HG03097 (cell line): ENCODE measurements at regions not wholly inside any gene's neighbourhood (a gene's known extent, or its start where the extent isn't known, plus 50 kb on each side); places are given as distances from the start of the nearest gene placed in this dataset.

ENCODE experiments used
- ATAC-seq: cut with Tn5 transposase; IDR thresholded peaks from one replicate; pipeline ENCODE4 v1.9.1; 2021; ENCODE audit not compliant: unreplicated experiment, low FRiP score

GRCh38 chr7:25358926-25359325 lies 130.6 kb upstream of the NPVF start:
- ATAC-seq: no peak

- ATAC-seq: no peak
Observed at GRCh38 chr7:25359471-25360059, 131.3 kb upstream of the NPVF start.

- no peak for ATAC-seq
Observed at GRCh38 chr7:25360451-25360850, 132.2 kb upstream of the NPVF start.

GRCh38 chr7:25361387-25361786 lies 133.1 kb upstream of the NPVF start:
- ATAC-seq: no peak

DNA sequence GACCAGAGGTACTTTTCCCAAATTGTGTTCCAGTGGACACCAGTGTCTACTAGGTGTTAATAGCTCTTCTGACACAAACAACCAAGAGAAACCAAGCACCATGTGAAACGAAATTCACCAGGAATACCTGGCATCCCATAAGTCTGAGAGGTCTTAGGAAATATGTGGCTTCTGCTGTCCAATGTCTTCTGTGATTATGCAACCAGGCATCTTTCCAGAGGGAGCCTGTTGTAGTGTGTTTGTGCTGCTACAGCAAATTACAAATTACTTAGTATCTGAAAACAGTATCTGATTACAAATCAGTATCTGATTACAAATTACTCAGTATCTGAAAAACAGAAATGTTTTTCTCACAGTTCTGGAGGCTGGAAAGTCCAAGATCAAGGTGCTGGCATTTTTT lies 133.6 kb upstream of the NPVF start:
- no peak for ATAC-seq

- no peak for ATAC-seq
Observed at GRCh38 chr7:25368599-25369201, 140.4 kb upstream of the NPVF start.

DNA sequence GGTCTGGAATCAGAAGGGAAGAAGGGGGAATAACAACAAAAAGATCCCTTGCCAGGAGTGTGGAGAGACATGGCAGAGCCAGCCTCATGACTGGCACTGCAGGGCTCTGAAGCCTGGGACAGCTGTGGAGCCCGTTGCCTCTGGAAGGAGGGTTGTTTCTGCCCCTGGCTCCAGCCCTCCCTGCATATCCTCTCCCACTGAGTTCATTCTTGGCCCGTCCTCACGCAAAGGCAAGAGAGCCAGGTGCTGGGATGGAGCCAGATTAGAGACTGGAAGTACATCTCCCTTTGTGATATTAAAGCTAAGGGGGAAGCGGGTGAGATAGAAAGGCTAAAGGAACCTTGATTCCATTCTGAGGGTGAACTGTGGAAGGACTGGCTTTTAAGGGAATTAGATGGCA lies 141.5 kb upstream of the NPVF start:
- ATAC-seq: no peak

GRCh38 chr7:25371972-25372371 lies 143.7 kb upstream of the NPVF start:
- ATAC-seq: no peak

DNA sequence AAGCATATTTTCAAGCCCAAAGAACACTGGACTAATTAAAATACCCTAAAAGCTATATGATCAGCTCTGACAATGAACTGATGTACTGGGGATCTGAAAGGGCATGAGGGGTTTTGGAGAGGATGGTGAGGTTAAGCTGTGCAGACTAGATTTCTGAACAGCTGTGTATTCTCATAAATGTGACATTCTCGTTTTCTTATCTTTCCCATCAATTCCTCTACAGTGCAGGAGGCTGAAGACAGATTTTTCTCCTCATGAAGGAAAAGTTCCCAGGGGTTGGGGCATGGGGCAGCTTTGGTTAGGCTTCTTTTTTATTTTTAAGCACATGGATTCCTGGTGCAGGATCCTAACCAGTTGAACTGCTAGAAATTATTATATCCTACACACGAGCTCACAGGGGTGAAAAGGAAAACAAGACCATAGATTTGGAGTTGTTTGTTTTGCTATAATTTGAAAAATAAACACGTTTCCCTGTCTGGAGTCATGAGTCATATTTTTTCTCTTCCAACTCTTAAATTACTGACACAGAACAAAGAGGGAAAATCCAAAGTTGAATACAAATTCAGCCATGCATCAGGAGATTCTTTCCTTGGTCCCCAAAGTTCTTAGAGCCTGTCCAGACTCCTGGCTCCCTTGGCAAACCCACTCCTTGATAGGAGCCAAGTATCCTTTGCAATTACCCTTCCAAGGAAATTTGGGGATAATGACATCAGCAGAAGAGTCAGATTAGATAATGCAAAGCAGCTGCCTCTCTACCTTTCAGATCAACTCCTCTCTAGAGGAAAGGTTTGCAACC lies 147.7 kb upstream of the NPVF start:
- no peak for ATAC-seq

DNA sequence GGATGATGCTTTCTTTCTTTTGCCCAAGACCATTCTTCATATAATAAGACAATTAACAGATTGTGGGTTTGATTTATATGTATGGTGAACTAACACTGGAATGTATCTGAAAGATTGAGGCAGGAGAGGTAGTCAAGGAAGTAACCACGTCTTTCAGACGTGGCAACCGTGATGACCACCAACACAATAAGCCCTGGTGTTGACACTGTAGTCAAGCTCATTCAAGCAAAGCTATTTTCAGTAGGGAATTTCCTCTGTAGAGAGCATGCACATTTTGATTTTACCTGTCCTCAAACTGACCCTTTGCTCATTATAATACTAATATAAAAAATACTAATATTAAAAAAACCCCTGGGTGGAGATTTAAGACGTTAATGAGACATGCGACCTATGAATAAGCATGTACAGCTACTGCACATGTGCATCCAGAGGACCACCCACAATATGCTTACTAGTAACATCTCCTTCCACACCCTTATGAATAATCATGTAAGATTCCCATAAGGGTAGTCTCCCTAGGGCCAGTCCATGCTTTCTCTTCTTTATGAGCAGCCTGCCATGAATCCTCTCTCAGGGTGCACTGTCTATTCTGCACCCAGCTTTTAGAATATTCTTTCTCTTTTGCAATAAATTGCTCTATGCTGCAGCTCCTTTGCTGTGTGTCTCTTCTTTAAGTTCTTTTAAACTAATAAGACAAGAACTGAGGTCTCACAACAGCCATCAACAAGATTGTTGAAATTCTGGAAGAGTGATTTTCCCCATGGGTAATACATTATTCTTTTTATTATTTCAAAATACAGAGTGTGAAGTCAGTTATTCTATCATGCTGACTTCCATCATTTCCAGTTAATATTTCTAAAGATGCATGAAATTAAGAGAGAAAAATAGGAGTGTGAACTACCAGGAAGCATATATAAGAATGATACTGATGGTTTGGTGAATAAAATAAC lies 151.3 kb upstream of the NPVF start:
- no peak for ATAC-seq

DNA sequence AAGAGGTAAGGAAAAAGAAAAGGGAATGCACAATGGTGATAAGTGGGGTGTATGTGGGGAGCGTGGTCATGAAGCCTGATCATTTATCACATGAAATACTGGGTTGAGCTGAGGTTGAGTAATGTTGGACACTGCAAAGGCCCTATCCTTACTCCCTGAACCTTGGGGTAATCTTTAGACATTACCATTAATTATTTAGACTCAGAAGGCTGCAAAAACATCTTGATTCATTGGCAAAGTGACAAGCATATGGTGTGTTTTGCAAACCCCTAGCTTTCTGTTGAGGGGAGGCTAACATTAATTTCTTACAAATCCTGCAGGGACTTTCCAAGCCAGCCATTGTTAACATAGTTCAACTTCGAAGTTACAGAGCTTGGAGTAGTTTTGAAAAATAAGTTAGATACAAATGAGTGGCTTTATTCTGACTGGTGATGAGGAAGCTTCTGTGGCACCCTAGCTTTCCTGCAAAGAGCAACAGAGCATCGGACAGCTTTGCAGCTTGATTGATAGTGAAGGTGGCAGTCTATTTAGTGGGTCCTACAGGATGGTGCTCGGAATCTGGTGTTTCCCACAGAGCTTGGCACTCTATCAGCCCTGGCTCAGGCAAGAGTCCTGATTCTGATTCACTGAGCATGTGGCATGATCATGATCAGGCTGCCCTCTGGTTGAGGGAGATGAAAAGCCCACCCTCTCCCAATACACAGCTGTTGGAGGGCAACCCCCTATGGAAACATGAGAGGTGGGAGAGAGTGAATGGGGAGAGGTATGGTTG lies 153.7 kb upstream of the NPVF start:
- no peak for ATAC-seq

DNA sequence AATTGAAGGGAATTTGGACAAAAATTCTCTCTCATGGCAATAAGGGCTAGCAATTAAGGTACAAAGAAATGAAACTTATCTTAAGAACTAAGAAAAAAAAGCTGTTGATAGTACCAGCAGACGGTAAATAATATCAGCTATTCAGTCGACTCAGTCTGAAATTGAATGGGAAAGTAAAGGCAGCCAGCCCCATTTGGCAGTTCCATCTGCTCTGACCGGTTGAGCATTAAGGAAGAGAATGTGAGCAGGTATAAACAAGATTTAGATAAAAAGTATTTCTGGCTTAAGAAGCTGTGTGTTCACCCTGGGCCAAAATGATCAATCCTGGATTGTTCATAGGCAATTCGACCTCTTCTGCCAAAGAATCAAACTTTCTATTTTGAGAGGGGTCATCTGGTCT lies 154.6 kb upstream of the NPVF start:
- ATAC-seq: no peak

- no peak for ATAC-seq
Observed at GRCh38 chr7:25383402-25383801, 155.1 kb upstream of the NPVF start.

DNA sequence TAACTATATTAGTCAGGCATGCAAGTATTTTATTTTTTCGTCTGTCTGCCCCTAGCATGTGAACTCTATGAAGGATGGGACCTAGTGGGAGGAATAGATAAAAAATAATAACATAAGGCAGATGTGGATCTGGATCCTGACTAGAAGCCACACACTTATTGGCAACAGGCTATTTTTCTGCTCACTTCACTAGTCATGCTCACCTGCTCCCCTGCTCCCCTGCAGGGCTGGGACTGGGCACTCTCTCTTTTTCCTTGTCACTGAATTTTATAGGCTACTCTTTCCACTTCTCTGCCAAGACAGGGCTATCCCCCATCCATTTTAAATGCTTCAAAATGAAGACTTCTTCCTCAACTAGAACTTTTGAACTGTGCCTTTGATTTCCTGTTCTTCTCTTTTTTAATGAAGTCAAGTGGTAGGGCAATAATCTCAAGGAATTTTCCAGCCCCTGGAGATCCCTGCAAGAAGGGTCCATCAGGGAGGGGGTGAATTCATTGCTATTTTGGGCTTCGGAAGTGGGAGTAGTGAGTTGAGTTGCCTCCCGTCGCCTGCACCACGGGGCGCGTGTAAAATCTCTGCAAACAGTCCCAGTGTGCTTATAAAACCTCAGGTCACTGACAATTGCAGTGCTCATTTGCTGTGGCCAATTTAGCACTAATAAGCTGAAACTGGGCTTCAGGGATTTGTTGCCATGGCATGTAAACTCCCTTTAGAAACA lies 156.7 kb upstream of the NPVF start:
- no peak for ATAC-seq

- no peak for ATAC-seq
Observed at GRCh38 chr7:25385506-25386136, 157.3 kb upstream of the NPVF start.

DNA sequence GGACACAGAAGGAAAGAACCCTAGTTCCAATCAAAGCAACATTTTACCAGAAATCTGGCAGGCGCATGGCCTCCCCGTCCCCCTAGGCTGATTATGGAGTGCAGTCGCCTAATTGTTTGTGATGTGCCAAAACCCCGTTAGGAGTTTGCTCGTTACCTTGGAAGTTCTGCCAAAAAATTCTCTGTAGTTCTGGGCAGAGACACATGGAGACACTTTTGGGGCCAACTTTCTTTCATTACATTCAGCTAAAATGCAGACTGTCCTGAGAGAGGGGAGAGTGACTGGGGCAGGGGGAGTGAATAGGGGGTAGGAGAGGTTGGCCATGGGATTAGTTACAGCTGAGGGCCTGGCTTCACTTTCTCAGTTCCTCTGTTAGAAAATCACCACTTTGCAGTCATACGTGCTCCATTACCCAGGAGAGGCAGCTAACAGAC lies 158.0 kb upstream of the NPVF start:
- no peak for ATAC-seq

GRCh38 chr7:25388681-25389080 lies 160.4 kb upstream of the NPVF start:
- no peak for ATAC-seq

DNA sequence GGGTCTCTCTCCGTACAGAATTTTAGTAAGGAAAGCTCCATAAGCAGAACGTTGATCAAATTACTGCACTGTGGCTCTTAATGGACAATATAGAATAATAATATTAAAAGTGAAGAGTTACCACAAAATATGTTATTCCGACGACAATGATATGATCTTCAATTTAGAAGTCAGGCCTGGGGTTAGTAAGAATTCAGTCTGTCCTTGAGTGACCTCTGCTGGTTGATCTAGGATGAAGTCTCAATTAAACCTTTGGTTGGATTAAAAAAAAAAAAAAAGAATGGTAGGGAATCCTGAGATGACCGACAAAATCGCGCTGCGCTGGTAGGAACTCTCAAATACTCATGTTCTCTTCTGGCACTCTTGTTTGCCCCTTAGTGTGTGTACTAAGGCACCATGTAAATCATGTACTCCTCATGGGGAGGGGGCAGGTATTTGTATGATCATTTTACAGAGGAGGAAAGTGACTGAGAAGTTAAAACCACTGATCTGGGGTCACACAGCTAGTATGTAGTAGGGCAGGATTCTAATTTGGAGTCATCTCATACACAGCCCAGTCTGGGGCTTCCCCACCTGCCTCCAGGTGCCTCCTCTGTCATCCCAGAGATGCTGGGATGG lies 161.3 kb upstream of the NPVF start:
- no peak for ATAC-seq
